Aorta (tissue), 5 donors: ENCODE measurements at regions not wholly inside any gene's neighbourhood (a gene's known extent, or its start where the extent isn't known, plus 50 kb on each side); places are given as distances from the start of the nearest gene placed in this dataset.
"Not testable (repeated sequence)": the region's sequence is repeated elsewhere in the genome, so short reads cannot be mapped to it uniquely, and the experiment has no call there.

Experiments used
- ATAC-seq: fragments of 200-7000 bp; cut with Tn5 transposase; one replicate; pipeline ENCODE4 v1.9.1; 2022; ENCODE audit warnings: moderate library complexity; ENCODE audit not compliant: low FRiP score
- DNase-seq, 2 donors: peaks; one replicate each; pipeline ENCODE4 v3.0.0-alpha.2; 2020
- H3K27ac ChIP-seq, 2 donors: one replicate each; pipeline ENCODE4 v1.5.1; 2013; ENCODE audit warnings: low read length in 2 of 2, mild to moderate bottlenecking in 2 of 2, moderate library complexity in 2 of 2, control low read depth in 1 of 2, inconsistent platforms in 1 of 2, low read depth in 1 of 2
- H3K27me3 ChIP-seq, 2 donors: one replicate each; pipeline ENCODE4 v1.6.1; 2013; ENCODE audit warnings: control low read depth in 1 of 2, low read length in 1 of 2, mild to moderate bottlenecking in 1 of 2, moderate library complexity in 1 of 2; ENCODE audit not compliant: insufficient read depth in 2 of 2, control insufficient read depth in 1 of 2
- H3K36me3 ChIP-seq, 2 donors: one replicate each; pipeline ENCODE4 v1.6.1; 2013; ENCODE audit warnings: control low read depth in 1 of 2, low read length in 1 of 2, mild to moderate bottlenecking in 1 of 2; ENCODE audit not compliant: insufficient read depth in 2 of 2, control insufficient read depth in 1 of 2
- H3K4me1 ChIP-seq, 2 donors: one replicate each; pipeline ENCODE4 v1.6.1; 2013; ENCODE audit warnings: low read length in 2 of 2, control low read depth in 1 of 2, mild to moderate bottlenecking in 1 of 2, moderate library complexity in 1 of 2; ENCODE audit not compliant: insufficient read depth in 2 of 2, control insufficient read depth in 1 of 2
- H3K4me3 ChIP-seq, 2 donors: one replicate each; pipeline ENCODE4 v1.5.1; 2013; ENCODE audit warnings: low read length in 2 of 2, control low read depth in 1 of 2, mild to moderate bottlenecking in 1 of 2
- H3K9me3 ChIP-seq: one replicate; pipeline ENCODE4 v1.6.1; 2013; ENCODE audit warnings: mild to moderate bottlenecking, low read length; ENCODE audit not compliant: control insufficient read depth
- WGBS, 2 donors: extraction: QIAGEN DNeasy Blood & Tissue Kit; methylation state at CpG; one replicate each; pipeline ENCODE4 v1.1.7; 2013; 5-methylcytosine and 5-hydroxymethylcytosine counted together
- intact Hi-C, 2 donors: fragments of 100-400 bp; cut with DNase I; formaldehyde crosslinking; loops; one replicate each; pipeline versions ENCODE4 v1.14.2 to v1.15.0; 2022
- donor health status: healthy with polysubstance abuse.
- donor health status: Bipolar disorder and iron deficiency.
- donor health status: DM: no; HTN: no; CAD: no.
- donor health status: DM: no; HTN: no; CAD: no.
- donor health status: DM: yes; HTN: yes; CAD: no.

GRCh38 chr19:28631961-28632360 is 581.0 kb downstream of the UQCRFS1 start:
- 74 to 81% methylated on average over 6 of the region's 6 CpGs for WGBS, 2 donors
- Histone ChIP-seq H3K9me3 (peaks cover 3% of the 10 kb centered on the region), H3K27me3 (no peaks in the 10 kb centered on the region), H3K4me1 (no peaks in the 10 kb centered on the region), H3K36me3 (no peaks in the 10 kb centered on the region), H3K27ac (no peak overlapping the region), H3K4me3 (no peak overlapping the region)
- ATAC-seq = no peak
- intact Hi-C loops = no loop called here
- no peak for DNase-seq

DNA sequence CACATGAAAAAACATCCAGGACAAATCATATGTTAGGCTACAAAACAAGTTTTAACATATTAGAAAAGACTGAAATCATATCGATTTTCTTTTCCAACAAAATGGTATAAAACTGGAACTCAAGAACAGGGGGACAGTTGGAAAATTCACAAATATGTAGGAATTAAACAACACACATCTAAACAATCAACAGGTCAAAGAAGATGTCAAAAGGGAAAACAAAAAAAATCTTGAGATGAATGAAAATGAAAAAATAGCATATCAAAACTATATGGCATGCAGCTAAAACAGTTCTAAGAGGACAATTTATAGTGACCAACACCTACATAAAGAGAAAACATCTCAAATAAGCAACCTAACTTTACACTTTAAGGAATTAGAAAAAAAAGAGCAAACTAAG is 585.3 kb downstream of the UQCRFS1 start:
- Histone ChIP-seq H3K9me3 (no peaks in the 10 kb centered on the region), H3K4me1 (no peaks in the 10 kb centered on the region), H3K27me3 (no peaks in the 10 kb centered on the region), H3K36me3 (no peaks in the 10 kb centered on the region), H3K4me3 (no peak overlapping the region), H3K27ac (no peak overlapping the region)
- ATAC-seq = no peak
- intact Hi-C loops = no loop called here
- 69 to 84% methylated on average over 1 of the region's 1 CpG for WGBS, 2 donors
- DNase-seq = no peak

DNA sequence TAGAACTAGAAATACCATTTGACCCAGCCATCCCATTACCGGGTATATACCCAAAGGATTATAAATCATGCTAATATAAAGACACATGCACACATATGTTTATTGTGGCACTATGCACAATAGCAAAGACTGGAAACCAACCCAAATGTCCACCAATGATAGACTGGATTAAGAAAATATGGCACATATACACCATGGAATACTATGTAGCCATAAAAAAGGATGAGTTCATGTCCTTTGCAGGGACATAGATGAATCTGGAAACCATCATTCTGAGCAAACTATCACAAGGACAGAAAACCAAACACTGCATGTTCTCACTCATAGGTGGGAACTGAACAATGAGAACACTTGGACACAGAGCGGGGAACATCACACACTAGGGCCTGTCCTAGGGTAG is 586.5 kb downstream of the UQCRFS1 start:
- H3K4me3 ChIP-seq, DNase-seq, H3K27ac ChIP-seq, ATAC-seq, H3K4me1 ChIP-seq, intact Hi-C loops, H3K36me3 ChIP-seq, H3K27me3 ChIP-seq, H3K9me3 ChIP-seq: not testable (repeated sequence)
- WGBS, 2 donors = 72 to 82% methylated on average over 2 of the region's 2 CpGs

- Histone ChIP-seq H3K27me3 (no peaks in the 10 kb centered on the region), H3K9me3 (no peaks in the 10 kb centered on the region), H3K4me3 (no peak overlapping the region), H3K36me3 (no peaks in the 10 kb centered on the region), H3K4me1 (no peaks in the 10 kb centered on the region), H3K27ac (no peak overlapping the region)
- WGBS, 2 donors = 70 to 77% methylated on average over 5 of the region's 5 CpGs
- DNase-seq (no peak), ATAC-seq (no peak)
- intact Hi-C loops = no loop called here
These were observed 593.0 kb downstream of the UQCRFS1 start for GRCh38 chr19:28619816-28620429.

DNA sequence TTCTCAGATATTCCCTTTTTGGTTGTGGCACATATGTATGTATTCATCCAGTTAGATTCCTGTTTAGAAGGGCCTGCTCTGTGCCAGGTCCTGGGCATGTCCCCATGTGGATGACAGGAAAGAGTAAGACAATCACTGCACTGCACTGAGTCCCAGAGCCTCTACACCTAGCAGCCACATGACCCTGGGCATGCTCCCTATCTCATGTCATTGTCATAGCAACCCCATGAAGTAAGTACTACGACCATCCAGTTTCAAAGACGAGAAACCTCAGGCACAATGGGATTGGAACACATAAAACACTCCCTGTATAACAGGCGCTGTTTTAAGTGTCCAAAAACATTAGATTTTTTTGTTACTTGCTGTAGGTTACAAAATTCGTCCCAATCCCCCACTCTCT is 594.4 kb downstream of the UQCRFS1 start:
- H3K4me3 ChIP-seq = no peak overlapping the region
- intact Hi-C loops = no loop called here
- no peaks in the 10 kb centered on the region for H3K4me1 ChIP-seq
- H3K27me3 ChIP-seq = no peaks in the 10 kb centered on the region
- H3K27ac ChIP-seq = no peak overlapping the region
- WGBS, 2 donors = 58 to 66% methylated on average over 4 of the region's 4 CpGs
- no peaks in the 10 kb centered on the region for H3K36me3 ChIP-seq
- H3K9me3 ChIP-seq = no peaks in the 10 kb centered on the region
- ATAC-seq (no peak), DNase-seq (no peak)

GRCh38 chr19:28615966-28616365 is 597.0 kb downstream of the UQCRFS1 start:
- Histone ChIP-seq H3K9me3 (no peaks in the 10 kb centered on the region), H3K27me3 (no peaks in the 10 kb centered on the region), H3K4me3 (no peak overlapping the region), H3K27ac (no peak overlapping the region), H3K4me1 (no peaks in the 10 kb centered on the region), H3K36me3 (no peaks in the 10 kb centered on the region)
- intact Hi-C loops = no loop called here
- 67 to 73% methylated on average over 1 of the region's 1 CpG for WGBS, 2 donors
- ATAC-seq (no peak), DNase-seq (no peak)

DNA sequence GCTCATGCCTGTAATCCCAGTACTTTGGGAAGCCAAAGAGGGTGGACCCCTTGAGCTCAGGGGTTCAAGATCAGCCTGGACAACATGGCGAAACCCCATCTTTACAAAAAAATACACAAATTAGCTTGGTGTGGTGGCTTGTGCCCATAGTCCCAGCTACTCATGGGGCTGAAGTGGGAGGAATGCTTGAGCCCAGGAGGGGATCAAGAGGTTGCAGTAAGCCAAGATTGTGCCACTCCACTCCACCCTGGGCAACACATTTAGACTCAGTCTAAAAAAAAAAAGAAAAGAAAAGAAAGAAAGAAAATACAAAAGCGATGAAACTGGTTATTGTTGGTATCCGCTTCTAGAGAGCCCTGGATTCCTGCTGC is 597.4 kb downstream of the UQCRFS1 start:
- no peaks in the 10 kb centered on the region for H3K27me3 ChIP-seq
- intact Hi-C loops = no loop called here

DNA sequence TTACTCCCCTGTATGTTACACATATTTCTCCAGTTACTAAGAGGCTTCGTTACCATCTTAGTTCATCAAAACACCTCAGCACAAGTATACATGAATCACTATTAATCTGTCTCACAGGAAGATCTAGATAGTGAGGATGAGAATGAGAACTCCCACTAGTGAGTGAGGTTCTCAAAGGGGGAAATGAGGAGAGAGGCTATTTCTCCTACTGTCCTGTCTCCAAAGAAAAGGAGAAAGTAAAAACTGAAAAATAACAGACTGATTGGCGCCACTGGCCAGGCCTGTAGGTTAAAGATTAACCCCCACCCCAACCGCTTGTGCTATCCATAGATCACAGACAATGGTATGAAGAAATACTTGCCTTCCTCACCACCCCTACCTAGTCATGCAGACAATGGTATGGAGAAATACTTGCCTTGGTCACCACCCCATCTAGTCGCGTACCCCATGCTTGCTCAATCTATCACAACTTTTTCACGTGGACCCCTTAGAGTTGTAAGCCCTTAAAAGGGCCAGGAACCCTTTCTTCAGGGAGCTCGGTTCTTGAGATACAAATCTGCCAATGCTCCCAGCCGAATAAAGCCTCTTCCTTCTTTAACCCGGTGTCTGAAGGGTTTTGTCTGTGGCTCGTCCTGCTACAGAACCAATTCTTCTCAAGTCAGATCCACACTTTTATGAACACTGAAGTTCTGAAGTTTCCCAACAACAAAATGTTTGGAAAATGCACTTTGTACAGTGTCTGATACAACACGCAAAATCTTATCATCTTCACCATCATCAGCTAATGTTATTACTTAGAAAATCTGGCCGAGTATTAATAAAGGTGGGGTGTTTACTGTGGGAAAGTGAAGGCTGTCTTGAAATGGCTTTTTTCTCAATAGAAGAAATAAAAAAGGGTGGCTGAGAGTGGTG is 598.1 kb downstream of the UQCRFS1 start:
- H3K27me3 ChIP-seq = no peaks in the 10 kb centered on the region
- H3K9me3 ChIP-seq = no peaks in the 10 kb centered on the region
- intact Hi-C loops = no loop called here
- H3K36me3 ChIP-seq = no peaks in the 10 kb centered on the region
- no peaks in the 10 kb centered on the region for H3K4me1 ChIP-seq
- no peak overlapping the region for H3K27ac ChIP-seq
- 82 to 84% methylated on average over 12 of the region's 12 CpGs for WGBS, 2 donors
- no peak overlapping the region for H3K4me3 ChIP-seq
- ATAC-seq (no peak), DNase-seq (no peak)

More for the DNA sequence above, 597.4 kb downstream of the UQCRFS1 start:
- no peak overlapping the region for H3K4me3 ChIP-seq
- no peaks in the 10 kb centered on the region for H3K36me3 ChIP-seq
- no peak for ATAC-seq
- H3K27ac ChIP-seq = no peak overlapping the region
- DNase-seq = no peak
- no peaks in the 10 kb centered on the region for H3K9me3 ChIP-seq
- WGBS, 2 donors = 87 to 94% methylated on average over 3 of the region's 3 CpGs
- H3K4me1 ChIP-seq = no peaks in the 10 kb centered on the region

DNA sequence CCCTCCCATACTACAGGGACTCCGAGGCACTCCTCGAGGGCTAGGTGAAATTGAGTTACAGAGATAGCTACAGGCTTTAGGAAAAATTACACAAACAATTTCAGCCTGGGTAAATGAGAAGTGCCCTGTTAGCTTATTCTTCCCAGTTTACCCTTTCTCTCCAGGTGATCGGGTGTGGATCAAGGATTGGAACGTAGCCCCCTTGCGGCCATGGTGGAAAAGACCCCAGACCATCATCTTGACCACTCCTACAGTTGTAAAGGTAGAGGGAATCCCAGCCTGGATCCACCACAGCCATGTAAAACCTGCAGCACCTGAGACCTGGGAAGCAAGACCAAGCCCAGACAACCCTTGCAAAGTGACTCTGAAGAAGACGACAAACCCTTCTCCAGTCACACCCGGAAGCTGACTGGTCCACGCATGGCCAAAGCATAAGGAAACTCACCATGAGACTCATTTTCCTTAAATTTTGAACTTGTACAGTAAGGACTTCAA is 600.6 kb downstream of the UQCRFS1 start:
- Histone ChIP-seq H3K4me1 (no peaks in the 10 kb centered on the region), H3K36me3 (no peaks in the 10 kb centered on the region), H3K4me3 (no peak overlapping the region), H3K9me3 (no peaks in the 10 kb centered on the region), H3K27ac (no peak overlapping the region), H3K27me3 (no peaks in the 10 kb centered on the region)
- intact Hi-C loops = no loop called here
- DNase-seq (no peak), ATAC-seq (no peak)
- 87 to 88% methylated on average over 8 of the region's 8 CpGs for WGBS, 2 donors
